Islet precursor cell (in vitro differentiated cells): ENCODE measurements at regions not wholly inside any gene's neighbourhood (a gene's known extent, or its start where the extent isn't known, plus 50 kb on each side); places are given as distances from the start of the nearest gene placed in this dataset.

Experiments used
- DNase-seq: peaks from one replicate; pipeline ENCODE4 v3.0.0-alpha.2; 2018

GRCh38 chr3:79844176-79844575 lies 76.4 kb upstream of the ROBO1 start:
- DNase-seq, result no peak

GRCh38 chr3:79843180-79843579 lies 75.4 kb upstream of the ROBO1 start:
- DNase-seq, result no peak

- DNase-seq, result no peak
These were observed 67.9 kb upstream of the ROBO1 start for GRCh38 chr3:79835701-79836100.

- no peak for DNase-seq
These were observed 56.4 kb upstream of the ROBO1 start for GRCh38 chr3:79824166-79824565.

- no peak for DNase-seq
These were observed 54.3 kb upstream of the ROBO1 start for GRCh38 chr3:79822076-79822475.

- DNase-seq, result no peak
These were observed 52.3 kb upstream of the ROBO1 start for GRCh38 chr3:79820089-79820488.

- no peak for DNase-seq
These were observed 50.2 kb upstream of the ROBO1 start for GRCh38 chr3:79818015-79818414.
